BE2C (cell line): ENCODE measurements at regions not wholly inside any gene's neighbourhood (a gene's known extent, or its start where the extent isn't known, plus 50 kb on each side); places are given as distances from the start of the nearest gene placed in this dataset.

Source experiments
- DNase-seq: peaks from one replicate; pipeline ENCODE4 v3.0.0-alpha.2; 2020
- H3K27me3 ChIP-seq: fragments of 250-450 bp; sonication (Bioruptor Pico); 2 replicates; pipeline ENCODE4 v1.5.1; 2020; ENCODE audit warnings: mild to moderate bottlenecking
- H3K36me3 ChIP-seq: fragments of 250-450 bp; sonication (Bioruptor Pico); 2 replicates; pipeline ENCODE4 v1.5.1; 2020; ENCODE audit warnings: mild to moderate bottlenecking
- H3K4me1 ChIP-seq: fragments of 250-450 bp; sonication (Bioruptor Pico); 2 replicates; pipeline ENCODE4 v1.5.1; 2020
- H3K4me3 ChIP-seq: 2 replicates; pipeline ENCODE4 v1.5.1; 2011; ENCODE audit warnings: low read depth, low read length
- H3K9me3 ChIP-seq: fragments of 250-450 bp; sonication (Bioruptor Pico); 2 replicates; pipeline ENCODE4 v1.5.1; 2020
- TF ChIP-seq, protein P1 (sequence below): IDR thresholded peaks from 2 replicates; pipeline ENCODE4 v1.5.1; 2012; ENCODE audit warnings: mild to moderate bottlenecking, low read depth, low read length

DNA sequence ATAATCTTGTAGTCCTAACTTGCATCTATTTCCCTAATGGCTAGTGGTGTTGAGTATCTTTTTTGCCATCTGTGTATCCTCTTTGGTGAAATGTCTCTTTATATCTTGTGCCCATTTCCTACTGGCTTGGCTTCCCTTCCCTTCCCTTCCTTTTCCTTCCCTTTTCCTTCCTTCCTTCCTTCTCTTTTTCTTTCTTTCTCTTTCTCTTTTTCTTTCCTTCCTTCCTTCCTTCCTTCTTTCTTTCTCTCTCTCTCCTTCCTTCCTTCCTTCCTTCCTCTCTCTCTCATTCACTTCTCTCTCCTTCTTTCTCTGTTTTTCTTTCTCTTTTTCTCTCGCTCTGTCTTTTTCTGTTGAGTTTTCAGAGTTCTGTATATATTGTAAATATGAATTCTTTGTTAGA is 61.5 kb upstream of the SLC4A4 start:
- TF ChIP-seq, protein P1, sequence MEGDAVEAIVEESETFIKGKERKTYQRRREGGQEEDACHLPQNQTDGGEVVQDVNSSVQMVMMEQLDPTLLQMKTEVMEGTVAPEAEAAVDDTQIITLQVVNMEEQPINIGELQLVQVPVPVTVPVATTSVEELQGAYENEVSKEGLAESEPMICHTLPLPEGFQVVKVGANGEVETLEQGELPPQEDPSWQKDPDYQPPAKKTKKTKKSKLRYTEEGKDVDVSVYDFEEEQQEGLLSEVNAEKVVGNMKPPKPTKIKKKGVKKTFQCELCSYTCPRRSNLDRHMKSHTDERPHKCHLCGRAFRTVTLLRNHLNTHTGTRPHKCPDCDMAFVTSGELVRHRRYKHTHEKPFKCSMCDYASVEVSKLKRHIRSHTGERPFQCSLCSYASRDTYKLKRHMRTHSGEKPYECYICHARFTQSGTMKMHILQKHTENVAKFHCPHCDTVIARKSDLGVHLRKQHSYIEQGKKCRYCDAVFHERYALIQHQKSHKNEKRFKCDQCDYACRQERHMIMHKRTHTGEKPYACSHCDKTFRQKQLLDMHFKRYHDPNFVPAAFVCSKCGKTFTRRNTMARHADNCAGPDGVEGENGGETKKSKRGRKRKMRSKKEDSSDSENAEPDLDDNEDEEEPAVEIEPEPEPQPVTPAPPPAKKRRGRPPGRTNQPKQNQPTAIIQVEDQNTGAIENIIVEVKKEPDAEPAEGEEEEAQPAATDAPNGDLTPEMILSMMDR, result no peak
- H3K9me3 ChIP-seq, result no peaks in the 10 kb centered on the region

DNA sequence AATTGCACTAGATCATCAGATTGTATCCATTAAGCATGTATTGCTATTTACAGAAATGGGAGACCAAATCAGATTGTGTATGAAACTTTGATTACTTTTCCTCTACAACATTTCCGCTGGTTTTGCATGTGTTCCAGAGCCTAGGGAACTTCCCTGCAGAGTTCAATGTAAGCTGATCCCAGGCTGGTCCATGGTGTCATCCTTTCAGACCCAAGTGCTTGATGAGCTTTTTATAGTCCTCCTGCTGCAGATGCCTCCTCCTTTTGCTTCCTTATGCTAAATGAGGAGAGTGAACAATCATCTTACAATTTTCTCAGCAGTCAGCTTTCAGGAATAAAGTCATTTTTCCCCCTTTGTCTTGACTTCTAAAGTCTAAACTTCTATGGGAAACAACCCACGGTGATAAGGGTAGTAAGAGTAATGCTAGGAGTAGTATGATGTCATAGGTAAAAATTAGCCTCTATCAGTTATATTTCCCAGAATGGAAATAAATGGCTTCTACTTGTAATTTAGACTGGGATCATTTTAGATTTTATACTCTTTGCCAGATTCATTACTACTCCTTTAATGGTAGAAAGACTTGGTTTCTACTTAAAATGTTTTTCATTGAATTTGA is 55.1 kb upstream of the SLC4A4 start:
- Histone ChIP-seq H3K4me3 (no peak overlapping the region), H3K27me3 (no peaks in the 10 kb centered on the region), H3K4me1 (no peaks in the 10 kb centered on the region), H3K36me3 (no peaks in the 10 kb centered on the region), H3K9me3 (no peaks in the 10 kb centered on the region)
- DNase-seq, result no peak
- TF ChIP-seq, protein P1, result no peak

More for the DNA sequence above, 61.5 kb upstream of the SLC4A4 start:
- H3K27me3 ChIP-seq, result no peaks in the 10 kb centered on the region
- DNase-seq, result no peak
- H3K4me1 ChIP-seq, result no peaks in the 10 kb centered on the region
- H3K36me3 ChIP-seq, result no peaks in the 10 kb centered on the region
- no peak overlapping the region for H3K4me3 ChIP-seq

DNA sequence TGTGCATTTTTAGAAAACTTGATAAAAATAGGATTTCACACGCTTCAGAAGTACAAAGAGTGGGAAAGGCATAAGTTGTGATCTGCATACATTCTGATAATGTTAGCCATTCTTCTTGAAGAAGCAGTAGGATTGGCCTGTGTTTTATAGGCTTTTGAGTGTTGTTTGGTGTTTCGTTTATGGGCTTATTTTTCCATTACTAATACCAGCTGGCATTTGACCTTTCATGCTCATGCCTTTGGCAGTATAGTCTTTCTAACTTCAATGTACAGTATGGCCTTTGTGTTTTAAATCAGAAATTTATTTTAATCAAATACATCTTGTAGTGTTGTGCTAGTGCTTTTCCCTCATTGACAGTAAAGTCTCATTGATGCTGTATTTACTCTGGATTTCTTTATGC is 51.5 kb upstream of the SLC4A4 start:
- Histone ChIP-seq H3K4me3 (no peak overlapping the region), H3K36me3 (no peaks in the 10 kb centered on the region), H3K9me3 (no peaks in the 10 kb centered on the region), H3K27me3 (no peaks in the 10 kb centered on the region), H3K4me1 (no peaks in the 10 kb centered on the region)
- DNase-seq, result no peak
- TF ChIP-seq, protein P1, result no peak

DNA sequence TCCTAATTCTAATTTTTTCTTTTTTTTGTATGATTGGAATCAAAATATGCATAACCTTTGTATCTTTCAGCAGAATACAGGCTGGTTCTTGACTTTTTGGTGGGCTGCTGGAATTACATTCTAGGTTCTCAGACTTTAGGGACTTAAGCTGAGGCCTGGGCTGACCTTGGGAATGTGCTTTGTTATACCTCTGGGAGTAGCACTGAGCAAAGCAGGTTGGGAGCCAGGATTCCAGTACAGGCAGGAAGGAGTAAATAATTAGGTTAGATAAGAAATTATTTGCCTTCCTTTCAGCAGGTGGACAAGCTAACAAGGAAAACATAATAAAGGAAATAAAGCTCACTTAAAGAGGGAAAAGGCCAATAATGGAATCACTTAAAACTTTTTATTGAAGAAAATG is 49.9 kb upstream of the SLC4A4 start:
- H3K4me1 ChIP-seq, result no peaks in the 10 kb centered on the region
- no peak for DNase-seq
- H3K36me3 ChIP-seq, result no peaks in the 10 kb centered on the region
- H3K9me3 ChIP-seq, result no peaks in the 10 kb centered on the region
- TF ChIP-seq, protein P1, result no peak
- no peaks in the 10 kb centered on the region for H3K27me3 ChIP-seq
- H3K4me3 ChIP-seq, result no peak overlapping the region
